GM03348 (cell line): ENCODE measurements at regions not wholly inside any gene's neighbourhood (a gene's known extent, or its start where the extent isn't known, plus 50 kb on each side); places are given as distances from the start of the nearest gene placed in this dataset.

Experiments used
- DNase-seq: peaks from one replicate; pipeline ENCODE4 v3.0.0; 2012; ENCODE audit warnings: low spot score

DNA sequence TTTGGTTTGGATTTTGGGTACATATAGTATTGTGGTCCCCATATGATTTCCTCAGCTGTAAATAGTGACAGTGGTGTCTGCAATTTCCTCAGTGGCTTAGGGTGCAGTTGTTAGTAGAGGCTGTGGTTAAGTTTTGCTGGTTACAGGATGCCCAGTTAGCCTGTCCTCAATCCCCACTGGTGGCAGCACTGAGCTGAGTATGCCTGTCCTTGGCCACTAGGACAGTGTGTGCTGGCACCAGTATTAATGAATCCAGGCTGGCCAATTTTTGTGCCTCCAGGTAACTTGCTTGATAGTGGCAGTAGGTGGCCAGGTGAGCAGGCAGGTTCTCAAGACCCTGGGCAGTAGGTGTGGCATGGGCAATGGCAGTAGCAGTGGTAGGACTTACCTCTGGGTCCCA is 973.1 kb downstream of the TMEM182 start:
- no peak for DNase-seq

DNA sequence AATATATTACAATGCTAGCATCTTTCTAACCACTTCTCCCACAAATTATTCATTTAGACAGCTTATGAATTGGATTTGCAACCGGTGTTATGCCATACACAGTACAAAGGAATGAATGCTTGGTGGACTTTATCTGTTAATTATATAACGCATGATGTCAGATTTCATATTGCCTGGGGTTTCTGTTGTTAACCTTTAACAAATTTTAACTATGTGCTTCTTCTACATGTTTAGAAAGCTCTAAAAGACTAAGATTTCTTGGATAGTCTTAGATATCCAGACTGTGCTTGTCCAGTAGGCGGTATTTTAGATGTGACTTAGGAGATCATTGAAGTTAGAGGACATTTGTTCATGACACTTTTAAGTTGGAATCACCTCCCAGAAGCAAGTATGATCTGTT is 976.3 kb downstream of the TMEM182 start:
- no peak for DNase-seq

DNA sequence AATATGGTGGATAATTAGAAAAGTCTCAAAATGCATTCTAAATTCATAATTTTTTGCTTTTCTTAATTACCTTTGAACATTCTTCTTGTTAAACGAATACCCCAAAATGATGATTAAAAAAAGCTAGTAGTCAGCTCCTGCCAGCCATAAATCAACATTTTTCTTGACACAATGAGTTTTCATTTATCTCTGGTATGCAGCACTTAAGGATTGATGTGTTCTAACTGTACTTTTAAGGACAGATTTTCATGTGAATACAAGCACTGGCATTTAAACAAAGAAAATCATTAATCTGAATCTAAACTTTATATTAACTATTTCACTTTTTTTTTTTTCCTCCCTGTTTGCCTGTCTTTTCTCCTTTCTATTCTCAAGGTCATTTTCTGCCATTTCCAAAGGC is 976.8 kb downstream of the TMEM182 start:
- no peak for DNase-seq

DNA sequence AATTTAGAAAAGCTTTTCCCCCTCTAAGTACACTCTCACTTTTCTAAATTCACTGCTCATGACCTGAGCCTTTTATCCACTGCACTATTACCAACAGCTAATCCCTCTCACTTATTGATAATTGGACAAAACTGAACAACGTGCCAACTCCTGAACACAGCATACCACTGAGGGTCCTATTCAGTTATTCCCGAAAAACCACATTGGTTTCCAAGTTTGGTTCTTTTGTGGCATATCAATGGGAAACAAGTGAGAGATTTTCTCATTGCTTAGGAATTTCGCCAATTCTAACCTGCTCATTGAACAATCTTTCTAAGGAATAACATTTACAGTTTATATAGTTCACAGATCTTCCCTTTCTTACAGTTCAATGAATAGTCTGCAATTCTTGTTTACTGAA is 977.4 kb downstream of the TMEM182 start:
- no peak for DNase-seq

DNA sequence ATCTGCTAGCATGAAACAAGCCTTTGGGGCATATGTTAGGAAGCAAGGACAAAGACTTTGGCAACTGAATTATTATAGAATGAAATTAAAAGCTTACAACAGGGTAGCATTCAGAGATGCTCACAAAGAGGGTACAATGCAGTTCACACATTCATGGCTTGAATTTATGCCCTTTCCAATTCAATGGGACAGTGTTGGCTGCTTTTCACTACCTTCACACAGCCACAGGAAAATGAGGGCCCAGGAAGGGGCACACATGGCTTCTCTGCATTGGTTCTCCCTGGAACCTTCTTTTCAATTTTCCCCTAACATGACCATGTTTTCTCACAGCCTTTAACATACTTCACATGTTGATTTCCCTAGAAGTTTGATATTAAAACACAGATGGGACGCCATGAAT is 978.1 kb downstream of the TMEM182 start:
- DNase-seq, result no peak

DNA sequence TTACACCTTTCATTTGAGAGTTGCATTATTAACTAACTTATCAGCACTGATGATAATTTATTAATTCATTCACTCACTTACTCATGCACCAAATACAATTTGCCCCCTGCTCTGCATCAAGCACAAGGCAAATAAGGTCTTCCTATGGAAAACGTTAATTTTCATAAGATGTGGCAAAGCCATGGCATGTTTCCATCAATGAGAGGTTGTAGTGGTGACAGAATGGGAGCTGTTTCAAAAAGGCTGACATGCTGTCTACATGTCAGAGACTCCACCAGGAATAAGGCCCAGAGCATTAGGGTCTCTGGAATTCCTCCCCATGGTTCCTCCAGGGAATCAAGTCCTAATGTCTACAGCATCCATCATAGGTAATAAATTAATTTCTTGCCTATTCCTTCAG is 978.8 kb downstream of the TMEM182 start:
- DNase-seq, result no peak

DNA sequence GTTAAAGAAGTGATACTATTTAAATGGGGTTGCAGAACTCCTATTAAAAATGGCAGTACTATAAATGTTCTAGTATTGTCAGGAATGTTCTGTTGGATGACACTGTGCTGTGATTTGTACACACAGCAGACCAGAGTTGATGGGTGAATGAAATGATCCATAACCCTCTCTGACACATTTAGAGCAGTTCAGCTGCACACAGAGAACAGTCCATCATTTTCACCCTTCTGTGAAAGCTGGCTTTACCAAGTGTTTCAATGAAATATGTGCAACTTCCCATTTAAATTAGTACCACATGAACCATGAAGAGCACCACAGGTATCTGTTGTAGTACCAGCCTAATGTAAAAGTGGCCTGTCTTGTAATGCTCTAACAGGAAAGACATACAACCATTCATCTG is 981.4 kb downstream of the TMEM182 start:
- no peak for DNase-seq

DNA sequence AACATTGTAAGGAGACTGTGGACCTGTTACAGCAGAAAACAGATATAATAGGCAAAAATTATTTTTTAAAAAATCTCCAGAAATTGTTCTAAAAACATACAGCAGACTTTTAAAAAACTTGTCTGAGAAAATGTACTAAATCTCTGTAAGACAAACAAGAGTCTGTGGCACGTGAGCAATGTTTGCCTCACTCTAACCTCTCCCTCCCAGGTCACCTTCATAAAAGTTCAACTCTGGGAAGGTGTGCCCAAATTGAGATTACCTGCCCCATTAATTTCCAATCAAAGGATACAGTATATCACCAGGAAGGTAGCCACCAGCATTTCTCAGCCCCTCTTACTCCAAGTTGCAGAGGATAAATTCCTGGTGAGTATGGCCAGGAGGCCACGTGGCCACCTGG is 992.7 kb downstream of the TMEM182 start:
- no peak for DNase-seq

DNA sequence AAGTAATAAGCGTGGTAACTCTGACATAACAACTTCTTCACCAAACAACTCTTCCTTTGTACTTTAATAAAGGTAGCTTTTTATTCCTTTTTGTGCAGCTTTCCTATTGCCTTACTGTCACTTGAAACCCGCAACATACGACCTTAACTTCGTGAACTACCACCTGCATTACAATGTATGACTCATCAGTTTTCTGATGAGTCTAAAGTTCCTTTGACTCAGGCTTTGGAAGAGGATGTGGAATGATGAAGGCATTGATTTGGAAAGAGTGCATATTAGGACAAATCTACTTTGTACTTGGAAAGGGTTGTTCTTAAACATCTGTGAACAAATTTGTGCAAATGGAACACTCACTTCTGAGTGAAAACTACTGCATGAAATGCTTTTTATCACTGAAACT is 1012.1 kb downstream of the TMEM182 start:
- DNase-seq, result no peak

DNA sequence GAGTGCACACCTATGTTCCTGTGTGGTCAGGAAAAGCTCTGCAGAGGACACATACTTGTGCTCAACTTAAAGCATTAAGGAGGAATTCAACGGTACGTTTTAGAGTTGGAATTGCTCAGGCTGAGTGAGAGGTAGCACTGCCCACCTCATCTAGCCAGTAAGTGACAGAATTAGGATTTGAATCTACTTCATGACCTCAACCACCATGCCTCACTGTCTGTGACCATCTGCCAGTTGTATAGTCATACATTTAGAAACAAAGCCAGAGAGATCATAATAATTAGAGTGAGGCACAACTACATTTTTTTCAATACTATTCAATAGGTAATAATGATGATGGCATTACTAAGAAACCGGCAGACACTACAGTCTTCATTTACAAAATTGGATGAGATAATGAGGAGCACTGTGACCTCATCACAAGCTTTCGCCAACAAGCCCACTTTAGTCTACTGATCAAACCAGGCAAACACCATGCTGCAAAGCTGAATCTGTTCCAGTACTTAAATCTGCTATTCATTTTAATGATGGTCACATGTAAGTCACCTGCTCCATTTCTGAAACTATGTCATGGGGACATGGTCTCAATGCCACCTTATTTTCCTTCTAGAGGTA is 1018.4 kb downstream of the TMEM182 start:
- no peak for DNase-seq

DNA sequence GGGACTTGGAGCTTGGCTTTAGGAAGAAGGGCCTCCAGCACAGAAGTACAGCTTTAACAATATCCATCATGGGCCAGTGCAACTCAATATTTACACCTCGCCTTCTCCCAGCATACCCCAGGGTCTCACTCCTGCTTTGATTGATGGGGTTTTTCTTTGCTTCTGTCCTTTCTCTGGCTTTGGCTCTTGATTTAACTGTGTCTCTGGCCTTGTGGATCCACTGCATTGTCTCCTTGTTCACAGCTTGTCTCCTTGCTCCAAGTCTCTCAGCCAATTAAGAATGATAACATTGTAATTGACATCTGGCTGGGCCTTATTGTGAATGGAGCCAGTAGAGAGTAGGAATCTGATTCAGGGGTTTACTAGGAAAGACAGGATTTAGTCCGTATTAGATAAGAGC is 1019.5 kb downstream of the TMEM182 start:
- DNase-seq, result no peak

DNA sequence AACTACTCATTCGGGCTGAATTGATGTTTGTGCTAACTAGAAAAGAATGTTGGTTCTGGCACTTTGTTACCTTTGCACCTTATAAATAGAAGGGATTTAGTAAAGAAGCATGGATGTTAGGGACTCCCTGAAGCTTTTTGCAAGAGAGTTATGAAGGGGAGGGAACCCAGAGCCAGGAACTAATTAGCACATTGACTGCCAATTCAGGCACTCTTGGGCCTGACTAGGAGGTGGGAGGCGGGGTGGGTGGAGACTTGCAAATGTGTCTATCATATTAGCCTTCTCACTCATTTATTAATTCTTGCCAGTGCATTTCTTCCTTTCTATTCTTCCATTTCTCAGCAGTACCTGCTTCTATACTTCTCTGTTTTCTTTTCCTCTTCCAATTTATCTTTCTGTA is 1022.4 kb downstream of the TMEM182 start:
- DNase-seq, result no peak

DNA sequence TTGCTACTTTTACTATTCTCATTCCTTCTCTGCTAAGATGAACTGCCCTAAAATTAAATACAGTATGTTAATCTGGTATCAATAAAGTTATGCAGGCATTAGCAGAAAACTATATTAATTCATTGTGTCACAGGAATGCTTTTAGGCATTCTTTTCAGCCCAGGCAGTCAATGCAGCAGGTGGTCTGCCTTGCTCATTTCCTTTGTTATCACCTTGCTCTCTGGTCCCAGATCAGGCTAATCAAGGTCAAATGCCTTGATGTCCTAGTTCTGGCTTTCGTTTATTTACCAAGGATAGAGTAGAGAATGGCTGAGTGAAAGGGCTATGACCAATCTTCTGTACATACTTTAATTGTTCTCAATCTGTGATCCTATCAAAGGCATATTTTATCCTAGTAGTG is 1023.6 kb downstream of the TMEM182 start:
- DNase-seq, result no peak

DNA sequence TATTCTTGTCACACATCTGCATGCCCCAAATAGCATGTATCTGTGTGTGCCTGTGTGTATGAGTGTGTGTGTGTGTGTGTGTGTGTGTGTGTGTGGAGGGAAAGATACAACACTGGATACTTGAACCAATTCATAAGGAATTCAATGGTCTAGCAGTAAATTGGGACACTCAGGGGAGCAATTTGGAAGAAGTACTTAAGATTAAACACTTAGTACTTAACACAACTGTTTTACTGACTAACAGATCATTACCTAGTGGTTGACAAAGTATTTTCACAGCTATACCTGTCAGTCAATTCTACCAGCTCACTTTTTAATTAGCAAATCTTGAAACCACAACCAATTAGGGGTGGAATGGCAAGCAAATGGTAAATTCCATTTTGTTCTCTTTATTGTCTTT is 1024.1 kb downstream of the TMEM182 start:
- no peak for DNase-seq

DNA sequence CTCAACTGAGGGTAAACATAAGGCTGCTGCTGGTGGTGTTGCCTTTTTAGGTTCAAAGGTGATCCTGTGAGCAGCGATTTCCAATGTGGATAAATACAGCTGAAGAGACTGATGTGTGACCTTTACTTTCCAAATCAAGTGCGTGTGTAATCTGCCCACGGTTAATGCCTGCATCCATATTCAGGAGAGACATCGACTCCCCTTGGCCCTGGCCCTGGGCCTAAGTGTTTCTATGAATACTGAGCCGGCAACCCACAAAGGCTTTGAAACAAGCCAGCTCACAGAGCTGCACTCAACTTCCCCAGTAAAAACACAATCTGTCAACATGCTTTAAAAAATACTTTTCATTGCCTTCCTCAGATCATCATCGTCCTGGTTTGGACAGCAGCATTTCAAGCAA is 1026.6 kb downstream of the TMEM182 start:
- DNase-seq, result no peak

DNA sequence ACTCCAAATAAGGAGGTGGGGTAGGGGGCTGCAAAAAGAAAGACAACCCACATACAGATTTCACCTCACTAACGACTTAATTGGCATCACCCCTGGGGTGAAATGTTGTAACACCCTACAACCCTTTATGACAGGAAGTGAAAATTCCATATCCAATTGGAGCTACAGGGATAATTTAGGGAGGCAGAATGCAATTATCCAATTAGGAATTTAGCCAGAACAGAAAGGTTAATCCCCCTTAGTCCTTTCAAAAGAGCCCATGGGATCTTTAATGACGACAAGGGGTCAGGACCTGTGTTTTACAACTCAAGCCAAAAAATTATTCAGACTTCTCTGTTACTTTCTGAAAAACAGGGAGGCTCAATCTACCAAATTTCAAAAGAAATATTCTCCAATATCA is 1027.1 kb downstream of the TMEM182 start:
- DNase-seq, result no peak

DNA sequence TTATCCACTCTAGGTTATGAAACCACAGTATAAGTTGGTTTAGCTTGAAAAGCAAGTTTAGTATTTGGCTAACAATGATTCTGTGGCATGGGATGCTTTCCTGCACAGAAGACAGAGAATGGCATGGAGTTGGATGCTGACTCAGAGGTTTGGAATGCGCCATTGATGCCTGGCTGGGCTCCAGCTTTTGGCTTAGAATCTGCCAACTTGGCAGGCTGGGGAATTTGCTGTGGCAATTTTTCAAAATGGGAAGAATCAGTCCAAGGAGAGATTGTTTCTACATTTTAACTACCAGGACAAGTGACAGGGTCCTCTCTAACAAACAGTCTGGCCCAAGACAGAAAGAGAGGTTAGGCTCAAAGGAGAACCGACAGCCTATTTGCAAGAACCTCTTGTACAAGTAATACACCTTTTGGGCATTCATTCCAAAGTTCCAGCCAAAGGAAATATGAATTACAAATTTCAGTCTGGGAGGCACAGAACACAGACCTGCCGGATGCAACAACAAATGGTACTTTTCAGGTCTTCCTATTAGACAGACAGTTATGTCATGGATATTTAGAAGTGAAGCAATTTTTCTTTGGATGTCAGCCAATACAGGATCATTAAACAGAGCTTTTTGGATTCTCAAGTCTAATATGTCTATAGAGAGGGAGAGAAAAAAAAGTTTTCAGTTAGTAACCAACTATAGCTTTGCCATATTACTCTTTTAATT is 1027.7 kb downstream of the TMEM182 start:
- no peak for DNase-seq

DNA sequence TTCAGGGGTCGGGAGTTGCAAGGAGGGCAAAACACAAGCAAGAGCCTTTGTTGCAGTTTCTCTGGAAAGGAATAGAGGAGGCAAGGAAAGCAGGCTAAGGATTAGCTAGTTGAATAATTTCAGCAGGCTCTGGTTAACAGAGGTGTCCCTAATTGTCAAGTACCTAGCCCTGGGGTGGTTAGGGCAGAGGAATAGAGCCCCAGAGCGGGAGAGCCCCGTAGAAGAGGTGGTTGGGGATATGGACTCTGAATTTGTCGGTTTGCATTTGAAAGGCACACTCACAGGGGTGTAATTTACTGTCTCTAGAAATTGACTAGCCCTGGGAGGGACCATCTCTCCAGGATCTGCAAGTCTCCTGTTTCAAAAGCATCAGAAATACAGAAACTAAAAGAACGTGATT is 1030.2 kb downstream of the TMEM182 start:
- DNase-seq, result no peak

DNA sequence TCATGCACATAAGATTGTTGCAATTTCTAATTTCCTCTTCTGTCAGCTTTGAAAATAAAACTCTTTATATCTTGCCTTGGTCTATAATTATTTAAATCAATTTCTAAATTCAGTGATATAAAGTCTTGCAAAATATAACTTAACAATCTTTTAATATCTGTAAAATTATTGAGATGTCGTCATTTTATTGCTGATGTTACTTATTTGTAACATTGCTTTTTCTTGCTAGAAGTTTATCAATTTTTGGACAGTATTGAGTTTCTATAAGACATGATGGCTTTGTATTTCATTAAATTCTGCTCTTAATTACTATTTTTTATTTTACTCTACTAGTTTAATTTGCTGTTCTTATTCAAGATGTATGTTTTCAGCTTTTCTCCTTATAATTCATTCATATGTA is 1036.5 kb downstream of the TMEM182 start:
- DNase-seq, result no peak

DNA sequence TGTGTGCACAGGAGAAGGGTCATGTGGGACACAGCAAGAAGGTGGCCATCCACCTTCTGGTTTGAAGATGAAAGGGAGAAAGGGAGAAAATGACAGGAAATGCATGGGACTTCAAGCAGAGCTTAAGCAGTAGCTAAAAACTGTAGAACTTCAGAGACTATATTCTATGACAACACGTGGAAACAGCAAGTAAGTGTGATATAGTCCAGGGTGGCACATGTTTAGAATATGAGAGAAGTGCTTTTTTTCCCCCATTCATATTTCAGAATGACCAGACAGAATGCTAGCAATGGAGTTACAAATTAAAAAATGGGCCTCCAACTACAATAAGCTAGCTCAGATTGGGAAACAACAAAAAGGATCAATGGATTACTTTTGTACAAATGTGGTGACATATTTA is 1042.2 kb downstream of the TMEM182 start:
- DNase-seq, result no peak

DNA sequence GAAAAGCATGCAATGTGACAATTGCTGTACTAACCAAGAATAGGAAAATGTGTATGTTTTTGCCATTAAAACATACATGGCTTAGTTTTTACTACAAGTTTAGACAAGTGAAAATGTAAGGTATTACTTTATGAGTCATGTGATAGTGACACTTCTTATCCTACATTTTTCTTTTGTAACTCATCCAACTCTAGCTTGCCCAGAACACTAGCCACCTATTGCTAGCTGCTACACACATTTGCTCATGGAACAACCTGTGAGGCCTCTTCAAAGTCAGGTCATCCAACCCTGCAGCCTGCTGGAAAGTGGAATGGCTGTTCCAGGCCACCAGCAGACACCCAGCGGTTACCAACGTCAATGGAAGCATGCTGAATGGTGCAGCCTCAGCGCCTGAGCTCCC is 1043.9 kb downstream of the TMEM182 start:
- DNase-seq, result no peak

DNA sequence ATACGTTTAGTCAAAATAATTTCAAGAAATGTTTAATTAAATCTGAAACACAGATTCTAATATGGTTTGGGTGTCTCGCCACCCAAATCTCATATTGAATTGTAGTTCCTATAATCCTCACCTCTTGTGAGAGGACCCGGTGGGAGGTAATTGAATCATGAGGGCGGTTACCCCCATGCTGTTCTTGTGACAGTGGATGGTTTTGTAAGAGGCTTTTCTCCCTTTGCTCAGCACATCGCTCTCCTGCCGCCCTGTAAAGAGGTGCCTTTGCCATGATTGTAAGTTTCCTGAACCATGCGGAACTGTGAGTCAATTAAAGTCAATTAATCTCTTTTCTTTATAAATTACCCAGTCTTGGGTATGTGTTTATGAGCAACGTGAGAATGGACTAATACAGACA is 1045.1 kb upstream of the POU3F3 start:
- no peak for DNase-seq

DNA sequence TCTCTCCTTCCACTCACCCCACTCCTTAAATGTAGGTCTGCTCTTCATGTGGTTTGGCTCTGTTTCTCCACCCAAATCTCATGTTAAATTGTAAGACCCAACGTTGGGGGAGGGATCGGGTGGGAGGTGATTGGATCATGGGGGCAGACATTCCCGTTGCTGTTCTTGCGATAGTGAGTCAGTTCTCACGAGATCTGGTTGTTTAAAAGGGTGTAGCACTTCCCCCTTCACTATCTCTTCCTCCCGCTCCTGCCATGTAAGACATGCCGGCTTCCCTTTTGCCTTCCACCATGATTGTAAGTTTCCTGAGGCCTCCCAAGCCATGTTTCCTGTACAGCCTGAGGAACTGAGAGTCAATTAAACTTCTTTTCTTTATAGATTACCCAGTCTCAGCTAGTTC is 1044.5 kb upstream of the POU3F3 start:
- DNase-seq, result no peak

DNA sequence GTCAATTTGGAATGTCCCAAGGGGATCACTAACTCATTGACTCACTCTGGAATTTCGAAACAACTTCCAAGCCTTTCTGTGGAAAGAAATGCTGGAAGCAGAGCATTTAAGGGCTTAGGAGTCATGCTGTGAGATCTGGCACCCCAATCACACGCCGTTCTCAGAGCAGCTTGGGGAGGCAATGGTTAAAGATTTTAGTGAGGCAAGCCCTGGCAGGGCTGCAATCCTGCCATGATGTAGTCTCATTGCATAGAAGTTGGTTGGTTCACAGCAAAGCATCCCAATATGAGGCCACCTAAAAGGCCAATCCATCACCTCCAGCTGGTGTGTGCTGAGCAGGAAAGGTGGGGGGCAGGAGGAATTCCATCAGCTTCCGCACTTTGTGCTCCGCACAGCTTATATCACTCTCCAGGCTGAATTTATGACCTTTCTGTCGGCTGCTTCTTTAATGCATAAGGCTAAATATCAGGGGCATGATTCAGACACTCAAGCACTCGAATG is 1043.9 kb upstream of the POU3F3 start:
- DNase-seq, result no peak
